GM12878 (cell line): ENCODE measurements at regions not wholly inside any gene's neighbourhood (a gene's known extent, or its start where the extent isn't known, plus 50 kb on each side); places are given as distances from the start of the nearest gene placed in this dataset.
"Not testable (repeated sequence)": the region's sequence is repeated elsewhere in the genome, so short reads cannot be mapped to it uniquely, and the experiment has no call there.

Experiments used
- ATAC-seq: fragments of 200-7000 bp; cut with Tn5 transposase; 3 replicates; pipeline ENCODE4 v1.9.1; 2020; ENCODE audit warnings: mild to moderate bottlenecking, moderate library complexity
- BruUV-seq: library from RNA; stranded (reverse); fragments of 400-500 nt; replicated peaks from 2 replicates; lab custom pipeline; 2021; lab: Mats Ljungman, UMichigan
- CTCF ChIA-PET: fragments of 300-600 bp; sonication (Branson Sonifier 250); formaldehyde crosslinking; extraction: SDS; loops from one replicate; lab custom pipeline; 2021; ENCODE audit warnings: inconsistent platforms; lab: Yijun Ruan, JAX
- POLR2A ChIA-PET: fragments of 350-600 bp; formaldehyde crosslinking; extraction: SDS; loops from one replicate; lab custom pipeline; 2021; ENCODE audit warnings: inconsistent platforms; lab: Charles Lee
- RAD21 ChIA-PET: fragments of 300-600 bp; sonication (Branson Sonifier 250); formaldehyde crosslinking; loops from one replicate; lab custom pipeline; 2023; ENCODE audit warnings: antibody characterized with exemption; ENCODE audit not compliant: unreplicated experiment; lab: Charles Lee
- SMC1A ChIA-PET: fragments of 300-600 bp; sonication (Branson Sonifier 250); formaldehyde crosslinking; loops from one replicate; lab custom pipeline; 2023; ENCODE audit not compliant: unreplicated experiment, uncharacterized antibody; lab: Charles Lee
- DNase-seq: peaks from one replicate; pipeline ENCODE4 v3.0.0-alpha.2; 2011; ENCODE audit warnings: low read depth, low spot score
- FAIRE-seq: peaks from 3 replicates; lab custom pipeline; 2011; peaks lifted over from hg19 to GRCh38; lab: Jason Lieb, UNC
- H2AFZ ChIP-seq: 2 replicates; pipeline ENCODE4 v1.6.0; 2011; ENCODE audit warnings: low read depth, low read length, control low read depth; ENCODE audit not compliant: control insufficient read depth
- H3K27ac ChIP-seq: 2 replicates; pipeline ENCODE4 v1.5.1; 2011; ENCODE audit warnings: control low read depth; ENCODE audit not compliant: control insufficient read depth, insufficient read depth
- H3K27me3 ChIP-seq, 2 experiments: replicated peaks in 1 of 2; 2 replicates each; pipeline versions ENCODE4 v1.6.0 to v1.6.1; 2011; ENCODE audit warnings: low read length in 1 of 2; ENCODE audit not compliant: control insufficient read depth in 2 of 2, insufficient read depth in 2 of 2
- H3K36me3 ChIP-seq, 2 experiments: 2 replicates each; pipeline ENCODE4 v1.5.1; 2011; ENCODE audit warnings: low read length in 1 of 2; ENCODE audit not compliant: control insufficient read depth in 2 of 2, insufficient read depth in 2 of 2
- H3K4me1 ChIP-seq: 2 replicates; pipeline ENCODE4 v1.6.1; 2011; ENCODE audit warnings: mild to moderate bottlenecking, low read length, moderate library complexity, mixed read lengths; ENCODE audit not compliant: control insufficient read depth, insufficient read depth
- H3K4me2 ChIP-seq: 2 replicates; pipeline ENCODE4 v1.6.0; 2011; ENCODE audit warnings: control low read depth; ENCODE audit not compliant: control insufficient read depth, insufficient read depth
- H3K4me3 ChIP-seq: fragments of 200-600 bp; sonication (generic); 2 replicates; pipeline ENCODE4 v1.5.1; 2016
- H3K79me2 ChIP-seq: 2 replicates; pipeline ENCODE4 v1.6.0; 2011; ENCODE audit warnings: low read length; ENCODE audit not compliant: control insufficient read depth, insufficient read depth
- H3K9ac ChIP-seq: 2 replicates; pipeline ENCODE4 v1.8.0; 2011; ENCODE audit warnings: low read length, control low read depth, mixed read lengths; ENCODE audit not compliant: control insufficient read depth, insufficient read depth
- H3K9me3 ChIP-seq: replicated peaks from 3 replicates; pipeline ENCODE4 v1.5.1; 2011; ENCODE audit warnings: mild to moderate bottlenecking, low read length; ENCODE audit not compliant: control insufficient read depth, insufficient read depth
- H4K20me1 ChIP-seq: 2 replicates; pipeline ENCODE4 v1.6.0; 2011; ENCODE audit not compliant: control insufficient read depth, insufficient read depth
- MYB ChIP-seq: fragments of 150-350 bp; IDR thresholded peaks from 2 replicates; pipeline ENCODE4 v1.6.1; 2014; ENCODE audit warnings: mild to moderate bottlenecking, low read depth, low read length, borderline replicate concordance
- NFXL1 ChIP-seq: fragments of 450-650 bp; IDR thresholded peaks from 2 replicates; pipeline ENCODE4 v1.6.1; 2017; ENCODE audit warnings: antibody characterized with exemption, mild to moderate bottlenecking, borderline replicate concordance
- WGBS: methylation state at CpG from one replicate; pipeline ENCODE4 v1.1.6; 2016; ENCODE audit warnings: low lambda C conversion rate; ENCODE audit not compliant: insufficient replicate concordance, insufficient coverage; ENCODE audit errors: missing lambda C conversion rate; 5-methylcytosine and 5-hydroxymethylcytosine counted together
- in situ Hi-C: fragments of 300-500 bp; cut with MboI; formaldehyde crosslinking; loops from 9 replicates; pipeline ENCODE4 v1.14.3; 2018; ENCODE audit warnings: mixed read lengths
- intact Hi-C: fragments of 100-400 bp; cut with micrococcal nuclease; formaldehyde crosslinking; loops from one replicate; pipeline ENCODE4 v1.14.2; 2022; ENCODE audit not compliant: unreplicated experiment
- TF ChIP-seq, protein P1 (sequence below): fragments of 150-350 bp; IDR thresholded peaks from 2 replicates; pipeline ENCODE4 v1.6.1; 2014; ENCODE audit warnings: mild to moderate bottlenecking, low read depth, low read length

- no peak for DNase-seq
- Histone ChIP-seq H3K4me1 (no peaks in the 10 kb centered on the region), H3K79me2 (no peaks in the 10 kb centered on the region), H3K27ac (no peak overlapping the region), H3K9ac (no peak overlapping the region), H3K4me3 (no peak overlapping the region), H3K27me3 (no peaks in the 10 kb centered on the region), H3K36me3 (no peaks in the 10 kb centered on the region), H3K4me2 (no peak overlapping the region), H3K9me3 (no peaks in the 10 kb centered on the region), H2AFZ (no peak overlapping the region), H4K20me1 (no peaks in the 10 kb centered on the region)
- FAIRE-seq: no peak
- ChIA-PET SMC1A (interaction anchor here (0.6 to 1.0 kb wide), 3 partner anchors 23 to 292 kb away, joined by 3 to 4 read pairs (median 3); no protein-coding TSS in a partner anchor), CTCF (no interaction called here), POLR2A (no interaction called here), RAD21 (interaction anchor here (1.0 kb wide), 1 partner anchor 9 kb away, joined by 3 read pairs; no protein-coding TSS in a partner anchor)
- 50% methylated on average over 1 of the region's 1 CpG for WGBS
- no peak for ATAC-seq
- in situ Hi-C loops: no loop called here
- BruUV-seq: no TSS peak
- TF ChIP-seq NFXL1 (no peak), MYB (no peak)
- TF ChIP-seq, protein P1, sequence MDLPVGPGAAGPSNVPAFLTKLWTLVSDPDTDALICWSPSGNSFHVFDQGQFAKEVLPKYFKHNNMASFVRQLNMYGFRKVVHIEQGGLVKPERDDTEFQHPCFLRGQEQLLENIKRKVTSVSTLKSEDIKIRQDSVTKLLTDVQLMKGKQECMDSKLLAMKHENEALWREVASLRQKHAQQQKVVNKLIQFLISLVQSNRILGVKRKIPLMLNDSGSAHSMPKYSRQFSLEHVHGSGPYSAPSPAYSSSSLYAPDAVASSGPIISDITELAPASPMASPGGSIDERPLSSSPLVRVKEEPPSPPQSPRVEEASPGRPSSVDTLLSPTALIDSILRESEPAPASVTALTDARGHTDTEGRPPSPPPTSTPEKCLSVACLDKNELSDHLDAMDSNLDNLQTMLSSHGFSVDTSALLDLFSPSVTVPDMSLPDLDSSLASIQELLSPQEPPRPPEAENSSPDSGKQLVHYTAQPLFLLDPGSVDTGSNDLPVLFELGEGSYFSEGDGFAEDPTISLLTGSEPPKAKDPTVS: no peak
- intact Hi-C loops: no loop called here
Measured at GRCh38 chr1:96588416-96588995, 133.1 kb upstream of the PTBP2 start.

DNA sequence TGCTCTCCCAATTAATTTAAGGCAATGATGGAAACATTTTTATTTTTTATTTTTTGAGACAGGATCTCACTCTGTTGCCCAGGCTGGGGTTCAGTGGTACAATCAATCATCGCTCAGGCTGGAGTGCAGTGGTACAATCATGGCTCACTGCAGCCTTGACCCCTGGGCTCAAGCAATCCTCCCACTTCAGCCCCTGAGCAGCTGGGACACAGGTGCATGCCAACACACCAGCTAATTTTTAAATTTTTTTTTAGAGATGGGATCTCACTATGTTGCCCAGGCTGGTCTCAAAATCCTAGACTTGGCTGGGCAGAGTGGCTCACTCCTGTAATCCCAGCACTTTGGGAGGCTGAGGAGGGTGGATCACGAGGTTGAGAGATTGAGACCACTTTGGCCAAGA is 126.1 kb upstream of the PTBP2 start:
- ATAC-seq, H3K36me3 ChIP-seq, in situ Hi-C loops, DNase-seq, H3K79me2 ChIP-seq, H3K27ac ChIP-seq, H2AFZ ChIP-seq, H4K20me1 ChIP-seq, H3K9ac ChIP-seq, intact Hi-C loops, FAIRE-seq, H3K4me3 ChIP-seq, H3K27me3 ChIP-seq, H3K9me3 ChIP-seq, H3K4me1 ChIP-seq, H3K4me2 ChIP-seq, BruUV-seq: not testable (repeated sequence)
- WGBS: 42% methylated on average over 2 of the region's 2 CpGs
- POLR2A ChIA-PET: interaction anchor here (0.6 kb wide), 1 partner anchor 247 kb away, joined by 3 read pairs; no protein-coding TSS in a partner anchor
- CTCF ChIA-PET: interaction anchor here (0.7 to 2.0 kb wide), 5 partner anchors 10 to 1271 kb away, joined by 3 to 5 read pairs (median 3); no protein-coding TSS in a partner anchor
- SMC1A ChIA-PET: interaction anchor here (1.8 kb wide), 1 partner anchor 72 kb away, joined by 3 read pairs; no protein-coding TSS in a partner anchor
- RAD21 ChIA-PET: interaction anchor here (1.6 kb wide), 1 partner anchor 359 kb away, joined by 4 read pairs; no protein-coding TSS in a partner anchor
